H1 (cell line): ENCODE measurements at regions not wholly inside any gene's neighbourhood (a gene's known extent, or its start where the extent isn't known, plus 50 kb on each side); places are given as distances from the start of the nearest gene placed in this dataset.

ENCODE experiments used
- CTCF ChIA-PET: fragments of 300-600 bp; sonication (Branson Sonifier 250); formaldehyde crosslinking; loops from one replicate; lab custom pipeline; 2021; ENCODE audit not compliant: partially characterized antibody; lab: Charles Lee
- POLR2A ChIA-PET: fragments of 300-600 bp; sonication (Branson Sonifier 250); formaldehyde crosslinking; loops from one replicate; lab custom pipeline; 2021; ENCODE audit warnings: inconsistent platforms; ENCODE audit not compliant: partially characterized antibody; lab: Charles Lee
- DNase-seq, 2 experiments: peaks; one replicate each; pipeline versions ENCODE4 v3.0.0 to v3.0.0-alpha.2; 2010 to 2022; ENCODE audit warnings: low spot score in 2 of 2, low read depth in 1 of 2, mixed read lengths in 1 of 2
- FAIRE-seq: peaks from 2 replicates; lab custom pipeline; 2011; peaks lifted over from hg19 to GRCh38; lab: Jason Lieb, UNC
- H2AFZ ChIP-seq: 2 replicates; pipeline ENCODE4 v1.8.1; 2012; ENCODE audit warnings: low read length, inconsistent platforms
- H2AK5ac ChIP-seq: 2 replicates; pipeline ENCODE4 v1.6.1; 2013; ENCODE audit warnings: low read depth, low read length
- H2BK120ac ChIP-seq: replicated peaks from 2 replicates; pipeline ENCODE3; 2013; ENCODE audit warnings: low read depth, low read length, inconsistent platforms
- H2BK12ac ChIP-seq: 2 replicates; pipeline ENCODE4 v1.6.1; 2013; ENCODE audit warnings: low read depth, low read length
- H2BK15ac ChIP-seq: 2 replicates; pipeline ENCODE4 v1.6.1; 2013; ENCODE audit warnings: low read length
- H2BK20ac ChIP-seq: 2 replicates; pipeline ENCODE4 v1.6.1; 2013; ENCODE audit warnings: low read length
- H2BK5ac ChIP-seq: 2 replicates; pipeline ENCODE4 v1.6.1; 2013; ENCODE audit warnings: low read depth, low read length
- H3K14ac ChIP-seq: 2 replicates; pipeline ENCODE4 v1.6.1; 2013; ENCODE audit warnings: inconsistent platforms; ENCODE audit not compliant: insufficient read length
- H3K18ac ChIP-seq: 2 replicates; pipeline ENCODE4 v1.6.1; 2013; ENCODE audit warnings: low read length; ENCODE audit errors: extremely low read depth
- H3K23ac ChIP-seq: 2 replicates; pipeline ENCODE4 v1.6.1; 2013; ENCODE audit warnings: inconsistent platforms; ENCODE audit not compliant: insufficient read length
- H3K23me2 ChIP-seq: 2 replicates; pipeline ENCODE4 v1.6.1; 2013; ENCODE audit warnings: low read depth, low read length
- H3K27ac ChIP-seq: 2 replicates; pipeline ENCODE4 v1.6.1; 2011; ENCODE audit warnings: low read depth, low read length, inconsistent platforms
- H3K27me3 ChIP-seq, 4 experiments: replicated peaks in 1 of 4; 1 replicate in 1 of 4; 2 replicates in 3 of 4; pipeline versions ENCODE4 v1.6.1 to v1.8.1; 2011 to 2013; ENCODE audit warnings: low read length in 3 of 4, mild to moderate bottlenecking in 3 of 4, inconsistent platforms in 2 of 4, mixed read lengths in 2 of 4, moderate library complexity in 1 of 4; ENCODE audit not compliant: control insufficient read depth in 3 of 4, insufficient read depth in 3 of 4; ENCODE audit errors: extremely low read depth in 1 of 4
- H3K36me3 ChIP-seq, 4 experiments: 2 replicates each; pipeline versions ENCODE4 v1.6.1 to v1.8.1; 2011 to 2013; ENCODE audit warnings: mild to moderate bottlenecking in 4 of 4, low read length in 3 of 4, moderate library complexity in 2 of 4, control low read depth in 1 of 4, inconsistent platforms in 1 of 4; ENCODE audit not compliant: insufficient read depth in 4 of 4, control insufficient read depth in 2 of 4
- H3K4ac ChIP-seq: replicated peaks from 2 replicates; pipeline ENCODE3; 2013; ENCODE audit warnings: low read length, low read depth, mixed read lengths, inconsistent platforms; ENCODE audit not compliant: insufficient read length
- H3K4me1 ChIP-seq, 4 experiments: replicated peaks in 1 of 4; 1 replicate in 1 of 4; 2 replicates in 3 of 4; pipeline versions ENCODE4 v1.6.1 to v1.8.1; 2011 to 2013; ENCODE audit warnings: low read length in 3 of 4, inconsistent platforms in 2 of 4, mixed read lengths in 1 of 4; ENCODE audit not compliant: insufficient read depth in 4 of 4, control insufficient read depth in 3 of 4
- H3K4me2 ChIP-seq, 2 experiments: 2 replicates each; pipeline versions ENCODE4 v1.6.1 to v1.8.1; 2011 to 2013; ENCODE audit warnings: low read depth in 2 of 2, low read length in 2 of 2, control low read depth in 1 of 2, inconsistent platforms in 1 of 2, mild to moderate bottlenecking in 1 of 2; ENCODE audit not compliant: insufficient read depth in 1 of 2
- H3K4me3 ChIP-seq, 4 experiments: fragments of 200-600, 300-600 bp in 1 of 4; sonication (generic), shearing (Covaris generic), sonication (Bioruptor Twin) in 1 of 4; 2 replicates each; pipeline versions ENCODE4 v1.5.1 to v1.8.1; 2011 to 2016; ENCODE audit warnings: low read length in 4 of 4, low read depth in 3 of 4, control low read depth in 2 of 4, inconsistent platforms in 2 of 4, mild to moderate bottlenecking in 2 of 4, mixed read lengths in 1 of 4, moderate library complexity in 1 of 4; ENCODE audit not compliant: insufficient read depth in 2 of 4; ENCODE audit errors: extremely low read depth in 1 of 4
- H3K56ac ChIP-seq: replicated peaks from 2 replicates; pipeline ENCODE3; 2013; ENCODE audit warnings: low read depth, mild to moderate bottlenecking, mixed read lengths, low read length, inconsistent platforms; ENCODE audit not compliant: insufficient read length
- H3K79me1 ChIP-seq: 2 replicates; pipeline ENCODE4 v1.6.1; 2013; ENCODE audit warnings: low read depth, low read length, control low read depth
- H3K79me2 ChIP-seq, 2 experiments: 2 replicates each; pipeline versions ENCODE4 v1.6.1 to v1.8.1; 2012 to 2013; ENCODE audit warnings: low read length in 2 of 2, mild to moderate bottlenecking in 2 of 2, inconsistent platforms in 1 of 2; ENCODE audit not compliant: insufficient read depth in 2 of 2, control insufficient read depth in 1 of 2
- H3K9ac ChIP-seq, 4 experiments: replicated peaks in 1 of 4; 1 replicate in 1 of 4; 2 replicates in 3 of 4; pipeline versions ENCODE4 v1.6.1 to v1.8.1; 2011 to 2013; ENCODE audit warnings: low read depth in 3 of 4, low read length in 3 of 4, control low read depth in 2 of 4, mild to moderate bottlenecking in 2 of 4, moderate library complexity in 2 of 4, inconsistent platforms in 1 of 4; ENCODE audit errors: extremely low read depth in 1 of 4
- H3K9me3 ChIP-seq, 2 experiments: 2 replicates each; pipeline versions ENCODE4 v1.6.1 to v1.8.1; 2012 to 2013; ENCODE audit warnings: mild to moderate bottlenecking in 2 of 2, moderate library complexity in 2 of 2, control low read depth in 1 of 2, inconsistent platforms in 1 of 2, low read depth in 1 of 2, low read length in 1 of 2, mixed read lengths in 1 of 2; ENCODE audit not compliant: insufficient read depth in 2 of 2
- H4K20me1 ChIP-seq, 2 experiments: replicated peaks in 1 of 2; 2 replicates each; pipeline versions ENCODE3 to v1.8.1; 2011 to 2013; ENCODE audit warnings: inconsistent platforms in 2 of 2, low read length in 2 of 2, mild to moderate bottlenecking in 1 of 2; ENCODE audit not compliant: insufficient read depth in 2 of 2, control insufficient read depth in 1 of 2
- H4K5ac ChIP-seq: 2 replicates; pipeline ENCODE4 v1.6.1; 2013; ENCODE audit warnings: low read length, low read depth, mixed read lengths, inconsistent platforms; ENCODE audit not compliant: insufficient read length
- H4K8ac ChIP-seq: 2 replicates; pipeline ENCODE4 v1.8.0; 2013; ENCODE audit warnings: mild to moderate bottlenecking, moderate library complexity, low read length, inconsistent platforms; ENCODE audit not compliant: insufficient read depth; ENCODE audit errors: extremely low read depth
- H4K91ac ChIP-seq: replicated peaks from 2 replicates; pipeline ENCODE3; 2013; ENCODE audit warnings: low read length, mixed read lengths, inconsistent platforms; ENCODE audit not compliant: insufficient read length
- CREB1 ChIP-seq: IDR thresholded peaks from 2 replicates; pipeline ENCODE4 v1.6.1; 2012; ENCODE audit warnings: inconsistent platforms
- FOSL1 ChIP-seq: IDR thresholded peaks from 2 replicates; pipeline ENCODE4 v1.6.1; 2011; ENCODE audit warnings: mild to moderate bottlenecking, low read depth, low read length, moderate library complexity; ENCODE audit not compliant: insufficient read depth
- HDAC2 ChIP-seq, 2 experiments: fragments of 300-600 bp in 1 of 2; sonication (generic) in 1 of 2; IDR thresholded peaks; 2 replicates each; pipeline ENCODE4 v1.6.1; 2011 to 2012; ENCODE audit warnings: low read depth in 2 of 2, low read length in 2 of 2, mild to moderate bottlenecking in 2 of 2, moderate library complexity in 2 of 2, borderline replicate concordance in 1 of 2, inconsistent platforms in 1 of 2
- NANOG ChIP-seq: IDR thresholded peaks from 2 replicates; pipeline ENCODE4 v1.6.1; 2011; ENCODE audit warnings: low read length, low read depth, mild to moderate bottlenecking, inconsistent platforms; ENCODE audit not compliant: insufficient read depth, poor library complexity, severe bottlenecking
- RBBP5 ChIP-seq: IDR thresholded peaks from 2 replicates; pipeline ENCODE4 v1.7.1; 2012; ENCODE audit warnings: low read depth, mild to moderate bottlenecking, inconsistent platforms, low read length, moderate library complexity, borderline replicate concordance
- SAP30 ChIP-seq: fragments of 300-600 bp; sonication (generic); IDR thresholded peaks from 2 replicates; pipeline ENCODE4 v1.7.1; 2012; ENCODE audit warnings: low read length, moderate library complexity, mild to moderate bottlenecking, inconsistent platforms; ENCODE audit not compliant: insufficient read depth, insufficient replicate concordance
- ZNF274 ChIP-seq: IDR thresholded peaks from 2 replicates; pipeline ENCODE4 v1.7.0; 2012; ENCODE audit warnings: low read length, borderline replicate concordance; ENCODE audit errors: extremely low read depth
- WGBS, 2 experiments: shearing (Covaris generic) in 1 of 2; methylation state at CpG; one replicate each; pipeline versions ENCODE4 v1.1.6 to v1.1.7; 2013 to 2015; ENCODE audit warnings: low lambda C conversion rate in 2 of 2, mixed read lengths in 2 of 2, inconsistent platforms in 1 of 2, low coverage in 1 of 2, missing lambda C conversion rate in 1 of 2; ENCODE audit not compliant: insufficient replicate concordance in 2 of 2, insufficient coverage in 1 of 2, insufficient read length in 1 of 2; ENCODE audit errors: extremely low coverage in 1 of 2, missing lambda C conversion rate in 1 of 2; 5-methylcytosine and 5-hydroxymethylcytosine counted together

GRCh38 chr4:124478470-124478869 lies 234.1 kb downstream of the ANKRD50 start:
- no peak overlapping the region for H2BK15ac ChIP-seq
- H3K14ac ChIP-seq = no peak overlapping the region
- H3K23ac ChIP-seq = no peak overlapping the region
- no peak overlapping the region for H3K56ac ChIP-seq
- no peak overlapping the region for H2AFZ ChIP-seq
- FAIRE-seq (no peak), DNase-seq (no peak)
- WGBS, 2 experiments = 100% methylated on average over 1 of the region's 1 CpG; no CpG with 5 or more reads in 1 of the 2 experiments
- no peak for TF ChIP-seq HDAC2 (IDR thresholded peaks at IDR 0.05; ENCODE audit: borderline replicate concordance in 1 of 2, low read depth in 2 of 2, low read length in 2 of 2)
- TF ChIP-seq CREB1 = no peak
- no peak for TF ChIP-seq SAP30
- TF ChIP-seq FOSL1 = no peak
- TF ChIP-seq ZNF274 = no peak
- no peak for TF ChIP-seq RBBP5
- TF ChIP-seq NANOG = no peak
- no peaks in the 10 kb centered on the region for H3K23me2 ChIP-seq
- POLR2A ChIA-PET = no interaction called here
- H4K91ac ChIP-seq = no peak overlapping the region
- H3K4me1 ChIP-seq = peaks cover 0 to 7% (median 3%) of the 10 kb centered on the region in 4 experiments; a peak in 4 of 7 replicates
- no peak overlapping the region for H3K18ac ChIP-seq
- H4K20me1 ChIP-seq = no peaks in the 10 kb centered on the region
- H3K4me3 ChIP-seq = no peak overlapping the region
- H3K4me2 ChIP-seq = no peak overlapping the region
- no peak overlapping the region for H2BK5ac ChIP-seq
- no peak overlapping the region for H3K27ac ChIP-seq
- CTCF ChIA-PET = interaction anchor here (1.0 to 1.7 kb wide), 2 partner anchors 155 to 205 kb away, joined by 4 read pairs; no protein-coding TSS in a partner anchor
- no peak overlapping the region for H4K8ac ChIP-seq
- no peaks in the 10 kb centered on the region for H3K36me3 ChIP-seq
- H3K79me2 ChIP-seq = no peaks in the 10 kb centered on the region
- no peak overlapping the region for H2AK5ac ChIP-seq
- H4K5ac ChIP-seq = no peak overlapping the region
- H2BK20ac ChIP-seq = no peak overlapping the region
- no peak overlapping the region for H2BK120ac ChIP-seq
- H3K9ac ChIP-seq = no peak overlapping the region
- H3K27me3 ChIP-seq = no peaks in the 10 kb centered on the region
- H3K79me1 ChIP-seq = no peaks in the 10 kb centered on the region
- no peak overlapping the region for H2BK12ac ChIP-seq
- 0 out of 4 replicates have a peak, but pooled peaks cover 0 to 3% of the 10 kb centered on the region in 2 experiments for H3K9me3 ChIP-seq
- H3K4ac ChIP-seq = no peak overlapping the region
